ENCODE measurements at regions not wholly inside any gene's neighbourhood (a gene's known extent, or its start where the extent isn't known, plus 50 kb on each side); places are given as distances from the start of the nearest gene placed in this dataset.

DNA sequence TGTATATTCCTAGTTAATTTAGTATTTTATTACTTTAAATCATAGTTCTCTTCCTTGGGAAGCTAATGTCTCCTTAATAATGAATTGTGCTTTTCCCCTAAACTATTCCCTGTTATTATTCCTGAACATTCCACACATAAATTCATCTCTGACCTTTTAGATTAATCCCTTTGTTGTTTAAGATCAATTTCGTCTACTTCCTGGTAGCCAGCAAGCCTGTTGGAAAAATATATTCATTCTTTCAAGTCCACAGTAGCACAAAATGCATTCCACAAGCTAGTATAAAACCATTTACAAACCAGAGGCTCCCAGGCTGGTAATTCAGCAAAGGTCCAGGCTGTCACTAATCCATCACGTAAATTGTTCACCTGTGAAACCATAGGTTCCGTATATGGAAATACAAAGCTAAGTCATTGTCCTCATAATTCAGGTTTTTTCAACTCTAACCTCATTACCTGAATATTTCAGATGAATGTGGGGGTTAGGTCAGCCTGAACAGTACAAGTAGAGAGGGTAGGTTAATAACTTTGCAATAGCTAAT is 232.7 kb downstream of the SEC23A start (continued):
- TF ChIP-seq ZNF518A (tag by site-specific recombination; conservative IDR thresholded peaks at IDR 0.05; ENCODE audit: low read depth): no peak

DNA sequence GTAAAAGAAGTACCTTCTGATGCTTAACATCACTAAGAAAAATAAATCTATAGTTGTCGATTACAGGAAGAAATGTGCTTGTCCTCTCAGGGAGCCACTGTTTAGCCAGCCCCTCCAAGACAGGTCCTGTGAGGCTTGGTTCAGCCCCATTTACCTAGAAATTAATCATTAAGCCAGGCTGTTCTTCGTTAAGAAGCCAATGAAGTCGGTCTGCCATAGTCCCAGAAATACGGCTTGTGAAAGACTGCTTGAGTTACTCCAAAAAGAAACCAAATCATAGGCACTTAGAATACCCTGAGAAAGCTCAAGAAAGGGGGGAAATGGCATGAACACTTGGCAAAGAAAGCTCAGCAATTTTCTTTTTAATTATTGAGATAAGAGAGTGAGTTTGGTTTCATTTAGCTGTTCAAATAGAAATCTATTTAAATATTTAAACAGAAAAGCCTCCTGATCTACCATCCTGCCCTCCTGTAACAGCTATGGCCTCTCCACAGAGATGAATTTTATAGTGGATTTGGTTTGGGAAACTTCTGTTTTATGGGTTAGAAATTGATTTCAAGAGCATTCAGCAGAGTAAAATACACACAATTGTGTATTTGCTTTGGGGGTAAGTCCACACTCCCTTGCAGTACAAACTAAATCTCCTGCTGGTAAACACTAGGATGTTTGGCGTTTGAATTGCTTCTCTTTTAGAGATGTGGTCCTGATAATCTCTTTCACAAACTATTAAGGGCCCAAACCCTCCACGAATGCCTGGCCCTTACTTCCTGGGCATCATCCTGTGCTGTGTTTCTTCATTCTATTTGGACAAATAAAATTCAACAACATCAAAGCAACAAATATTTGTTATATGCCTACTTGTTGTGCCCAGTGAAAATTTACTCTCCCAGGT is 234.4 kb downstream of the SEC23A start:
- H3K9me3 ChIP-seq (ENCODE audit: control insufficient read depth, insufficient read depth, low read depth, low read length): no peaks in the 10 kb centered on the region
- no peaks in the 10 kb centered on the region for H3K36me3 ChIP-seq (ENCODE audit: control insufficient read depth in 2 of 2, insufficient read depth in 1 of 2, low read length in 2 of 2)
- H3K27ac ChIP-seq (ENCODE audit: extremely low read depth, low read depth, low read length): no peak overlapping the region
- no peak overlapping the region for H3K4me3 ChIP-seq (ENCODE audit: low read depth, low read length)
- CTCF ChIA-PET: interaction anchor here (0.7 to 2.6 kb wide), 13 partner anchors 15 to 966 kb away, joined by 3 to 17 read pairs (median 5); no protein-coding TSS in a partner anchor
- no peaks in the 10 kb centered on the region for H3K4me1 ChIP-seq (ENCODE audit: control insufficient read depth, insufficient read depth, low read length)
- POLR2A ChIA-PET: no interaction called here
- TF ChIP-seq, protein P1, sequence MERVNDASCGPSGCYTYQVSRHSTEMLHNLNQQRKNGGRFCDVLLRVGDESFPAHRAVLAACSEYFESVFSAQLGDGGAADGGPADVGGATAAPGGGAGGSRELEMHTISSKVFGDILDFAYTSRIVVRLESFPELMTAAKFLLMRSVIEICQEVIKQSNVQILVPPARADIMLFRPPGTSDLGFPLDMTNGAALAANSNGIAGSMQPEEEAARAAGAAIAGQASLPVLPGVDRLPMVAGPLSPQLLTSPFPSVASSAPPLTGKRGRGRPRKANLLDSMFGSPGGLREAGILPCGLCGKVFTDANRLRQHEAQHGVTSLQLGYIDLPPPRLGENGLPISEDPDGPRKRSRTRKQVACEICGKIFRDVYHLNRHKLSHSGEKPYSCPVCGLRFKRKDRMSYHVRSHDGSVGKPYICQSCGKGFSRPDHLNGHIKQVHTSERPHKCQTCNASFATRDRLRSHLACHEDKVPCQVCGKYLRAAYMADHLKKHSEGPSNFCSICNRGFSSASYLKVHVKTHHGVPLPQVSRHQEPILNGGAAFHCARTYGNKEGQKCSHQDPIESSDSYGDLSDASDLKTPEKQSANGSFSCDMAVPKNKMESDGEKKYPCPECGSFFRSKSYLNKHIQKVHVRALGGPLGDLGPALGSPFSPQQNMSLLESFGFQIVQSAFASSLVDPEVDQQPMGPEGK (tag by site-specific recombination; IDR thresholded peaks at IDR 0.05): no peak
- no peak for TF ChIP-seq KLF9 (tag by site-specific recombination; IDR thresholded peaks at IDR 0.05; ENCODE audit: low read depth)
- TF ChIP-seq, protein P2, sequence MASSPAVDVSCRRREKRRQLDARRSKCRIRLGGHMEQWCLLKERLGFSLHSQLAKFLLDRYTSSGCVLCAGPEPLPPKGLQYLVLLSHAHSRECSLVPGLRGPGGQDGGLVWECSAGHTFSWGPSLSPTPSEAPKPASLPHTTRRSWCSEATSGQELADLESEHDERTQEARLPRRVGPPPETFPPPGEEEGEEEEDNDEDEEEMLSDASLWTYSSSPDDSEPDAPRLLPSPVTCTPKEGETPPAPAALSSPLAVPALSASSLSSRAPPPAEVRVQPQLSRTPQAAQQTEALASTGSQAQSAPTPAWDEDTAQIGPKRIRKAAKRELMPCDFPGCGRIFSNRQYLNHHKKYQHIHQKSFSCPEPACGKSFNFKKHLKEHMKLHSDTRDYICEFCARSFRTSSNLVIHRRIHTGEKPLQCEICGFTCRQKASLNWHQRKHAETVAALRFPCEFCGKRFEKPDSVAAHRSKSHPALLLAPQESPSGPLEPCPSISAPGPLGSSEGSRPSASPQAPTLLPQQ (tag by site-specific recombination; IDR thresholded peaks at IDR 0.05): no peak
- TF ChIP-seq ZFP69B (tag by site-specific recombination; IDR thresholded peaks at IDR 0.05): no peak
- TF ChIP-seq ZNF623 (tag by site-specific recombination; IDR thresholded peaks at IDR 0.05): no peak
- TF ChIP-seq, protein P3, sequence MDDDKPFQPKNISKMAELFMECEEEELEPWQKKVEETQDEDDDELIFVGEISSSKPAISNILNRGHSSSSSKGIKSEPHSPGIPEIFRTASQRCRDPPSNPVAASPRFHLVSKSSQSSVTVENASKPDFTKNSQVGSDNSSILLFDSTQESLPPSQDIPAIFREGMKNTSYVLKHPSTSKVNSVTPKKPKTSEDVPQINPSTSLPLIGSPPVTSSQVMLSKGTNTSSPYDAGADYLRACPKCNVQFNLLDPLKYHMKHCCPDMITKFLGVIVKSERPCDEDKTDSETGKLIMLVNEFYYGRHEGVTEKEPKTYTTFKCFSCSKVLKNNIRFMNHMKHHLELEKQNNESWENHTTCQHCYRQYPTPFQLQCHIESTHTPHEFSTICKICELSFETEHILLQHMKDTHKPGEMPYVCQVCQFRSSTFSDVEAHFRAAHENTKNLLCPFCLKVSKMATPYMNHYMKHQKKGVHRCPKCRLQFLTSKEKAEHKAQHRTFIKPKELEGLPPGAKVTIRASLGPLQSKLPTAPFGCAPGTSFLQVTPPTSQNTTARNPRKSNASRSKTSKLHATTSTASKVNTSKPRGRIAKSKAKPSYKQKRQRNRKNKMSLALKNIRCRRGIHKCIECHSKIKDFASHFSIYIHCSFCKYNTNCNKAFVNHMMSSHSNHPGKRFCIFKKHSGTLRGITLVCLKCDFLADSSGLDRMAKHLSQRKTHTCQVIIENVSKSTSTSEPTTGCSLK (tag by site-specific recombination; IDR thresholded peaks at IDR 0.05): no peak
- TF ChIP-seq KLF17 (tag by site-specific recombination; IDR thresholded peaks at IDR 0.05): no peak
- no peak for TF ChIP-seq KLF8 (tag by site-specific recombination; IDR thresholded peaks at IDR 0.05)
- TF ChIP-seq MEIS1 (CRISPR knock-in tag; IDR thresholded peaks at IDR 0.05; ENCODE audit: borderline replicate concordance): no peak
- no peak for TF ChIP-seq ZNF223 (tag by site-specific recombination; IDR thresholded peaks at IDR 0.05)
- TF ChIP-seq ZFP41 (tag by site-specific recombination; IDR thresholded peaks at IDR 0.05; ENCODE audit: borderline replicate concordance): no peak
- TF ChIP-seq ZNF311 (tag by site-specific recombination; IDR thresholded peaks at IDR 0.05; ENCODE audit: borderline replicate concordance): no peak

All from HEK293 (cell line).